GM21528 (cell line): ENCODE measurements at regions not wholly inside any gene's neighbourhood (a gene's known extent, or its start where the extent isn't known, plus 50 kb on each side); places are given as distances from the start of the nearest gene placed in this dataset.

Experiments used
- ATAC-seq: cut with Tn5 transposase; IDR thresholded peaks from one replicate; pipeline ENCODE4 v1.9.1; 2021; ENCODE audit warnings: mild to moderate bottlenecking, moderate library complexity; ENCODE audit not compliant: unreplicated experiment, low FRiP score

- ATAC-seq = no peak
These were observed 658.5 kb upstream of the MGAT4C start for GRCh38 chr12:86914721-86915120.

- no peak for ATAC-seq
These were observed 655.8 kb upstream of the MGAT4C start for GRCh38 chr12:86911973-86912372.

DNA sequence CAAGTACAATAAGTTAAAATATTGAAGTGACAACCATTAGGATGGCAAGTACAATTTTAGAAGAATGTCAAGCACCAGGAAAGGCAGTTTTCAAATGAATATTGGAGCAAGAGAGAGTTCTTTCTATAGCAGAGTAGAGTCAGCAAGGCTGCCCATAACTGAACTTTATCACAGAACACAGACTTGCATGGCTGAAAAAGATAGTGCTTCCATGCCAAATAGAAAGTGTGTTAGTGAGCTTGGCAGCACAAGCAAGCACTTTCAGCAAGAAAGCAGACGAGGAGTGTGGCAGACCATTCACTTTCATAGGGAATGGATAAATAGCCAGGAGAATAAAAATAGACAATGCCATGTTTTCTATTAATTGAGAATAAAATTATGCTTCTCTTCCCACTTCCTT is 647.0 kb upstream of the MGAT4C start:
- no peak for ATAC-seq

DNA sequence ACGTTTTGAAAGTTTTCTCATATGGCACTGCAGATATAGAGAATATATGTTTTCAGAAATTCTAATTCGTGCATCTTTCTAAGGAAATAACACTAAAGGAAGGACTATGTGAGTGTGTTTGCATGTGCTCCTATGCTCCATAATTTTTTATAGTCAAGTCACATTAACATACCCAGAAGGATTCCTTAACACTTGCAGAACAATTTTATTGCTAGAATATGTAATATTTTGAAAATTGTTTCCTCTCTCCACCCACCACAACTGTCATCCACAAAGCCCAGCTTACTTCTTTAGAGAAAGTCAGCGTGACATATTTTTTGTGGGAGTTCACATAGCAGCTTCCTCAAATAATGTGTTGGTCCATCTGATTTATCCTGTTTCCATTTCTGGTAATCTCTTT is 604.6 kb upstream of the MGAT4C start:
- no peak for ATAC-seq

- ATAC-seq = no peak
These were observed 596.3 kb upstream of the MGAT4C start for GRCh38 chr12:86852451-86852850.

DNA sequence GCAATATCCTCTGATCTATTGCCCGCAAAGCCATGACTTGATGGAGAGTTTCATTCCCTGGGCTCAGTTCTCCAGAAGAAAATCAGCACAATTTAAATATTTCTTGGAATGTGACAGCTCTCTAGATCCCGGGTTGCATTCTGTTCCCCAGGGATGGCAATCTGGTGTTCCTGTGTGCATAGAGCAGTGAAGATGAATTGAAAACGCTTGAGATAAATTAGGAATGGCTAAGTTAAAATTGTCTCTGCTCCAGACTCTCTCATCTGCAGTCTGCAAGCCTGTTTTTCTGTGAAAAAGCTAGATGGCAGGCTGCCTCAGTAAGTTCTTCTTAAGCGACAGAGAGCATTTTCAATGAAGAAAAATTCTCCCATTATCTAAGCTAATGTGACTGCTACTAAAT is 582.5 kb upstream of the MGAT4C start:
- no peak for ATAC-seq

GRCh38 chr12:86838260-86838659 is 582.1 kb upstream of the MGAT4C start:
- no peak for ATAC-seq

- no peak for ATAC-seq
These were observed 581.1 kb upstream of the MGAT4C start for GRCh38 chr12:86837246-86837645.

GRCh38 chr12:86834217-86834616 is 578.0 kb upstream of the MGAT4C start:
- ATAC-seq = no peak

DNA sequence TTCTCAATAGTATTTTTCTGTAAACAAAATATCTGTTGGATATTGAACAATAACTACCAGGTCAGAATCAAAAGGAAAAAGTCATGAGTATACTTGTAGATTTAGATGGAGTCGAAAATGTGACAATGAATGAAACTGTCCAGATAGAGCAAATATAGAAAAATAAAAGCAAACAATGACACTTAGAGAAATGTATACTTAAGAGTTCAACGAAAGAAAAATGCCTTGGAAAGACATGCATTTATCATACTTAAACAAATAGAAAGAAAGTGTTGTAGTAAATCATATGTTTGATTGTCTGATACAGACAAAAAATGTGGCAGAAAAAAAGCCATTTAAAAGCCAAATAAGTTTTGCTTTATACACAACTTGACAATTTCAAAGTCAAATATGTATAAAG is 571.2 kb upstream of the MGAT4C start:
- ATAC-seq = no peak

DNA sequence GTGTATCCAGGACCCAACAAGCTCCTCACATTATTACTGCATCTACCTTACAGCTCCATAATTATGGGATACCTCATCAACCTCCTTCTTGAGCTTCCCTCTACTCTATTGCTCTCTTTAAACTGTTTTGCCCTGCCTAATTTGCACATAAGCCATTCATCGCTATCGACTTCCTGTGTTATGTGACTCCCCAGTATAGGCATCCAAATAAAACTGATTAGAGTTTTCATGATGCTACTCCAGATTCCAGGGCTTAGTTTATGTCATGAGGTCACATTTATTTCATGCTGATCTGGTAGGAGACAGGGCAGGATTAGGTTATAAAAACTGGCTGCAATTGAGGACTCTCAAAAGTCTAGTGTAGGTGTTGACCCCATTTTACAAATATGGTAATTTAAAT is 569.9 kb upstream of the MGAT4C start:
- no peak for ATAC-seq

GRCh38 chr12:86801439-86801838 is 545.2 kb upstream of the MGAT4C start:
- no peak for ATAC-seq

- no peak for ATAC-seq
These were observed 543.4 kb upstream of the MGAT4C start for GRCh38 chr12:86799616-86800015.

GRCh38 chr12:86796550-86796949 is 540.4 kb upstream of the MGAT4C start:
- ATAC-seq = no peak

- ATAC-seq = no peak
These were observed 532.5 kb upstream of the MGAT4C start for GRCh38 chr12:86788661-86789060.

DNA sequence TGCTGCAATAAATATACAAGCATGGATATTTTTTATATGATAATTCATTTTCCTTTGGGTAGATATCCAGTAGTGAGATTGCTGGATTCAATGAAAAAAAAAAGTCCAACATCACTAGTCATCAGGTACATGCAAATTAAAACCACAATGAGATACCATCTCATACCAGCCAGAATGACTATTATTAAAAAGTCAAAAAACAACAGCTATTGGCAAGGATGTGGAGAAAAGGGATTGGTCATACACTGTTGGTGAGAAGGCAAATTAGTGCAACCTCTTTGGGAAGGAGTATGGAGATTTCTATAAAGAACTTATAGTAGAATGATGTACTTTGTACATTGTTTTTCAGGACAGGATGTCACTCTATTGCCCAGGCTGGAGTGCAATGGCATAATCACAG is 531.2 kb upstream of the MGAT4C start:
- no peak for ATAC-seq

GRCh38 chr12:86777325-86777724 is 521.1 kb upstream of the MGAT4C start:
- no peak for ATAC-seq

DNA sequence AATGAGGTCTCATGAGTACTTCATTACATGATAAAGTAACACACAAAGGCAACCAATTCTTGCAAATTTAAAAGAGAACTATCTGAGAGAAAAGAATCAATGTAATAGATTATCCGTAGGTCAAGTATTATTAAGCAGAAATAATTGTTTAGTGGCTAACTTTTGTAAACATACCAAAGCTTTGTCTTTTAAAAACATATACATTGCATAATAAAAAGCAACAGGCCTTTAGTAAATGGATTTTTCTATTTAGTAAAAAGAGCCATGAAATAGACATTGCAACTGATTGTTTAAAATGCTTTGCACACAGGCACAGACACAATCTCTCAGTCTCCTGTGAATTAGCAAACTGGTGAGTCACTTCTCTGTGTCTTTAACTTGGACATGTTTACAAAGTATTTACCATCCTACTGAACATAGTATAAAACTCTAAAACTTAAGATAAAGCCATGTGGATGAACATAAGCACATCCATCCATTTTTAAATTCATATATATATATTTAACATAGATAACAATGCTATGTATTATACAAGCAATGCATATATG is 518.7 kb upstream of the MGAT4C start:
- no peak for ATAC-seq

DNA sequence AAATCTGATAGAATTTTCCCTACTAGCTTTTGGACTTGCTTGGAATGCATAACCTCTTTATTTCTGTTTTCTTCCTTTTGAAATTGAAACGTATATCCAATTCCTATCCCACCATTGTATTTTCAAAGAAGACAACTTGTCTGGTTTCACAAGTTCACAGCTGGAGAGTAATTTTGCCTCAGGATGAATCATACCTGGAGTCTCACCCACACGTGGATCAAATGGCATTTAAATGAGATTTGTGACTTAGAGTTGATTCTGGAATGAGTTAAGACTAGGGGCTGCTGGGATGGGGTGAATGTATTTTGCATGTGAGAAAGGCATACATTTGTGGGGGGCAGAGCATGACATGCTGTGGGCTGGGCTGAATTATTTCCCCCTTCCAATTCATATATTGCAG is 516.5 kb upstream of the MGAT4C start:
- no peak for ATAC-seq

DNA sequence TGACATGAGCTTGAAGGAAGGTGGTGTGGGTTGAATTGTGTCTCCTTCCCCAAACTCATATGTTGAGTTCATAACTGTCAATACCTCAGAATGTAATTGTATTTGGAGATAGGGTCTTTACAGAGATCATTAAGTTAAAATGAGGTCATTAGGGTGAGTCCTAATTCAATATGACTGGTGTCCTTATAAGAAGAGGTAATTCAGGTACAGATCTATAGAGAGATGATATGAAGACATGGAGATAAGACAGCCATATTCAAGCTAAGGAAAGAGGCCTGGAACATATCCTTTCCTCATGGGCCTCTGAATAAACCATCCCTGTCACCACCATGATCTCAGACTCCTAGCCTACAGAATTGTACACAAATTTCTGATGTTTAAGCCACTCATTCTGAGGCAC is 514.7 kb upstream of the MGAT4C start:
- no peak for ATAC-seq

- no peak for ATAC-seq
These were observed 492.7 kb upstream of the MGAT4C start for GRCh38 chr12:86748894-86749293.

DNA sequence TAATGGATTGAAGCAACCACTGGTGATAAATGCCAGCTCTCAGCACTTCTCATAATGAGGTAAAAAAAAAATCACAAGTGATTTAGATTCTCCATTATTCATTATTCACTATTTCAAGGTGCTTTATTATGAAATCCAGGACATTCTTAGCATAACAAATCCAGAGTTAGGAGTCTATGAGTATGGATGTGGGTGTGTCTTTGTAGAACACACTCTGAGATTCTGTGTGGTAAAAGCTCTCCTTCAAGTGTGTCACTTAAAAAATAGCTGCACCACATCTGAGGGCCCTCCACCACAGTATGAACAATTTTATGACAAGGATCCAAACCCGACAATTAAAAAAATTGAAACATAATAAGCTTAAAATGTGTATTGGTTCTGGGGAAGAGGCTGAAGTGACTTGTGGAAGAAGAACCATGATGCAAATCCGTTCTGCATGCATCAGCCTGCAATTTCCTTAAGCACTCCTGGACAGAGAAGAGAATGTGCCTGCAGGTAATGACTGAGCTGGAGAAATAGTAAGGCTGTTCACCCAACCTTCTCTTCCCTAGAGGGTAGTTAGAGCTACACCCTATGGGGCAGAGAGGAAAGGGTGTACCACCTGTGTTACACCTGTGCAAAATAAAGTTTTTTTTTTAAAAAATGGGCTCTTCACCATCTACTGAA is 488.5 kb upstream of the MGAT4C start:
- no peak for ATAC-seq
